ENCODE measurements at regions not wholly inside any gene's neighbourhood (a gene's known extent, or its start where the extent isn't known, plus 50 kb on each side); places are given as distances from the start of the nearest gene placed in this dataset.

- no peak for TF ChIP-seq EZH2 (IDR thresholded peaks at IDR 0.05; ENCODE audit: borderline replicate concordance, insufficient read depth, low read length, poor library complexity, severe bottlenecking)
- TF ChIP-seq REST (IDR thresholded peaks at IDR 0.05; ENCODE audit: borderline replicate concordance) = no peak
These were observed 96.6 kb upstream of the CXCR4 start for GRCh38 chr2:136214307-136215200.

All from neural cell (in vitro differentiated cells).